GM21786 (cell line): ENCODE measurements at regions not wholly inside any gene's neighbourhood (a gene's known extent, or its start where the extent isn't known, plus 50 kb on each side); places are given as distances from the start of the nearest gene placed in this dataset.

Source experiments
- ATAC-seq: cut with Tn5 transposase; IDR thresholded peaks from one replicate; pipeline ENCODE4 v1.9.1; 2021; ENCODE audit not compliant: unreplicated experiment

DNA sequence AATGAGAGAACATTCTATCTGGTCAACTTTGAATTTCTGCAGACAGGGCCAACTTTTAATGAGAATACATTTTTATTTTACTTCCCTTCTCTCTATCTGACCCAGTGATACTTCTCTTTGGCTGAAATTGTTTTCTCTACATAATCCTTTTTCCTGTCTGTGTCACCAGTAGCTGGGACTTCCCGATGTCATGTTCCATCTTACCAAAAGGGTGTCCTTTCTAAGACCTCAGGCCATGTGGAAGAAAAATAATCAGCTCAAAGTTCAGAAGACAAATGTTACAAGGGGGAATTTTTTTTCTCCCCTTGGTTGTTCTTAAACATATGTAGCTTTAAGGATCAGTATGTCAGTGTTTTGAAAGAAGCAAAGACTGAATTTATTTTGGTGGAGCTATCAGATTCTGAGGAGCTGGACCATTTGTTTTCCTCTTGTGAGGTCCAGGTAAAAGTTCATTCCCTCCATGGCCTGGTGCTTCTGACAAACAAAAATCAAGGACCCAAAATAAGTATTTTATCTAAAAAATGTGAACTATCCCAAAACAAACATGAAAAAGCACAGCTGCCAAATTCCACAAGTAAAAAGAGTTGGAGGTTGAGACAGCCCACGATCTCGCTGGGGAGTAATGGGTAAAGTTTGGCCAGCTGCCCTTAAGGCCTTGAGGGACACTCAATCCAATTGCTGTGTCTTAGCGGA is 859.4 kb upstream of the NR2F2 start:
- no peak for ATAC-seq

DNA sequence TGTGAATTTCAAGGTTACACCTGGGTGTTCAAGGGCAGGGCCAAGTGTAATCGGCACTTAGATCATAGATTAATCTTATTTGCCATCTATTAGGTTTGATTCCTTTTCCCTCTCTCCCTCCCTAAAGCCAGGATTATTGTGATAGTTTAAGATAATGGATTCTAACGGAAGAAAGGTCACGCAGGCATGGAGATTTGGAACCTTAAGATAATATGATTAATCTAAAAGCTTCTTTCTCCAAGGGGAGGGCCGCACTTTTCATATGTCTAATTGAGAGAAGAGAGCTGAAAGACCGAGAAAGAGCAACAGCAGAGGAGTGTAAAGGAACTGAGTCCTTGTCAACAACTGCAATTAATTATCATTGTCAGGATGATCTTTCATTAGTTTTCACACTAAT is 858.8 kb upstream of the NR2F2 start:
- no peak for ATAC-seq

DNA sequence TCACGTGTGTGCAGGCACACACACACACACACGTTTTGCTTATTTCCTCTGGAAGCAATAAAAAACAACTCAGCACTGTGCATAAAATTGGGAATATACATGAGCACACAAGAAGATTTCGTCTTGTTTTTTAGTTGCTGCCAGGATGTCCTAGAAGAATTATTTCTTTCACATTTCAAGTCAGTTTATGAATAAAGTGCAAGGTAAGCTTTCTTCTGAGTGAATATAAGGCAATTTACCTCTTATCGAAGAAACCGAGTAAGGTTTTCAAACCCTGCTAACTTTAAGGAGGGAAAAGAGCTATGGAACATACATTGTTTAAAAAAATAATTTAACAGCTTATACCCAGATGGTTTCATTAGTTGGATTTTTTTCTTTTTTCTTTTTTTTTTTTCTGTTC is 855.4 kb upstream of the NR2F2 start:
- ATAC-seq = no peak

DNA sequence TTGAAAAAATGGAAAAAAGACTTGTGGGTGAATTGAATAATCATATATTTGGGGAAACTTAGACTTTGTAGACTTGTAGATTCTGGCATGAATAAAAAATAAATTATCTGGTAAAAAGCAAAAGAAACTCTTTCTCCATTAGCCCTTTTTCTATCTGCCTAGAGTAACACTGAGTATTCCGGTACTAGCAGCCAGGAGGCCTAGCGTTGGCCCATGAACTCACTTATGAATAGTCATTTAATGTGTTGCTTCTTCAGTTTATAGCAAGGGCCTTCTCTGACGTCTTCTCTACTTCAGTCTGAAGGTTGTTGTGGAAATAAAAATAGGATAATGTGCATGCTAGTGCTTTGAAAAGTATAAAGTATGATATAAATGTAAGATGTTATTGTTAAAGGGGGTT is 851.2 kb upstream of the NR2F2 start:
- ATAC-seq = no peak

DNA sequence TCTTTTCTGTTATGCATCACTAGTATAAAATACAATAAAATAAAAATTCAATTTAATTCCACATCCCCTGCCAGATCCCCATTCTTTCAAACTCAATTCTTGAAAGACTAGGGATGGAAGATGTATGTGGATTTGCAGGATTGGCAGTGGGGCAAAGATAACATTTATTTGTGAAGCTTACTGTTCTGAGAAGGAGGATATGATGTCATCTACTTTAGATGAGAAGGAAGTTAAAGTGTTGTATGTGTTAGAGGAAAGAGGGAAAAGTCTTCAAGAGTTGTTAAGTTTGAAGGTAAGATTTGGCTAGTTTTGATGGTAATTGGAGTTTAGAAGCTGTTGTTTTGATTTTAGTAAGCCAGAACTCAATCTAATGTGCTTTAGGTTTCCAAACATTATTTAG is 845.1 kb upstream of the NR2F2 start:
- ATAC-seq = no peak

DNA sequence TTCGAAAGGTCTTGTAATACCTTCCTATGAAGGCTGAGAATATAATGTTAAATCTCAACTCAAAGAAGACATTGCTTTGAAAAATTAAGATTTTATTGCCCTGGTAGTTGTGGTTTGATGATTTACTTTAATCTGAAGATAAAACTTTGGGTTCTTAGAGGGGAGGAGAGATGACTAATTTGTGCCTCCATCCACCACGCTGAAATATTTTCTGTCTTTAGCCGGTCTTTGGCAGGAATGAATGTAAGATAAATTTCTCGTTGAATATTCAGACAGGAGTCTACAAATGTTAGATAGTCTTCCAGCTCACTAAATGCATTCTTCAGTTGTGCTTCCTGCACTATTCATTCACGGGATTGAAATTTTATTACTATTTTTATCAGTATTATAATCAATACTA is 844.3 kb upstream of the NR2F2 start:
- ATAC-seq = no peak

DNA sequence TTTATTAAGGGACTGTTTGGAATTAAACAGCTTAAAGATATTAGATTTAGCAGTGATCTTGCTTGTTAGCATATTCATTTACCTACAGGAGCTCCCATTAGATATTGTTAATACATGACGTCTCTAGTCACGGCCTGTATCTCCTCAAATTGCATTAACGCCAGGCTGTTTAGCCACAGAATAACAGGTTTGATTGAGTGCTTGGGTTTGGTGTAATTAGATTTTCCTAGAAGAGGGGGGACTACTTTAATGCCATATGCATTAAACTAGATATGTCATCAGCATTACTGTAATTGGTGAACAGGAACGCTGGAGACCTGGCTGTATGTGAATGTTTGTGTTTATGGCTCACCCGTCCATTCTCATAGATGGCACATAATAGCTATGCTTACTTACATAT is 841.4 kb upstream of the NR2F2 start:
- no peak for ATAC-seq

DNA sequence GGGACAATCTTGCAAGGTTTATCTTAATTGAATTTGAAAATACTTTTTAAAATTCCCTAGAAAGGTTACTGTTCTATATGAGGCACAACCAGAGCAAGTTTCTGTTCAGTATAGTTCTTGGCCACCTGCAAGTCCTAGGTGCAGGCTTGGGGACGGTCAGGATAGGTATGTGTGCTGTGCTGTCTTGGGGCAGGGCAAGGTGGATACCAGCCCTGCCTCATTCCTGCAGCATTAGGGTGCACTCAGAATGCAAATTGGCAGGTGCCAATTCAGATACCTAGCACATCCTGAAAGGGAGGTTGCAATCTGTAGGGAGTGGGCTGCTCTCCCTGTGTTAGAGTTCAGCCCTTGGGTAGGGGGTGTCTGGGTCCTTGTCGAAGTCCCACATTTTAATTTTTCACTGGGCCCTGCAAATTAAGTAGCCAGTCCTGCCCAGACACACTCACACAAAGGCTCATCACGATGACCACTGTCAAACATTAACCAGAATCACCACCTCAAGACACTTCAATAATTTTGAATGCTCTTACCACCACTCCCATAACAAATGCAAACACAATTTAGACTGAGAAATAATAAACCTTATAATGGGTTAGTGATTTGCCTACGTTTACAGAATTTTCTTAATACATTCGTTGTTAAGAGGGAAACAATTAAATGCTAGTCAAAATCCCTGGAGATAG is 838.0 kb upstream of the NR2F2 start:
- no peak for ATAC-seq

DNA sequence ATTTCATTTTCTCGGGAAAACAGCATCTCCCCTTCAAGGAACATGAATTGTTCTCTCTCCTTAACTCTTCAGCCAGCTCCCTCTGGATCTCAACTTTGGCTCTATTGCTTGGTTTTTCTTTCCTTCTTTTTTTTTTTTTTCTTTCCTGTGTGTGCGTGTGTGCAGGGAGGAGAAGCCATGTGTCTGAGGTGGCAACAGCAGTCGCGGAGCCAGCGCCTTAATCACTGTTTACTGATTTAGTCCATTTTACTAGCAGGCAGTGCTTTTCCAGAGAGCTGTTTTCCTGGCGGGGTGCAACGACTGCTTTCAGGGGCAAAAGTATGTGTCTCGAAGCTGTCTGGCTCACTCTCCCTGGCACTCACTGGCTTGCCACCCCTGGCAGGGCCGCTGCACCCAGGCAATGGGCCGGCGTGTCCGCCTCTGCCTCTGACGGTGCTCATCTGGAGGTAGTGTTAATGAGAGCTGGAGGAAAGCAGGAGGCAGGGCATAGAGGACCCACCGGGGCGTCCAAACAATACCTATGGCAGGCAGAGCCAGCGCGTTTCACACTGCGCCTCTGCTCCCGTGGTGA is 835.4 kb upstream of the NR2F2 start:
- no peak for ATAC-seq

DNA sequence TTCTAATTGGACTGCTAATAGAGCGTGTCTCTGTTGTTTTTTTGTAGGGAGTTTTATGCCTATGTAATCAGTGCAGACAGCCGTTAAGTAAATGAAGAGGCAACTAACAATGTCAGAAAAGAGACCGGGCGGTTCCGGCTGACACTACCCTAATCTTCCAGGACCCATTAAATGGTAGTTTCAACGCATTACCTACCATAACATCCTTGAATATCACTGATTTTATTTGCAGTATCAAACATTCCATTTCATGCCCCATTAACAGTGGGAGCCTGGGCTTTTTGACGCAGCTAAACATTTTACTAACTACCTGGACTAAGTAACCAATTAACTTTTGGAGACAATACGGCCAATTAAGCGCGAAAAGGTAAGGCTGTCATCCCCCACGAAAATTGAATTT is 832.9 kb upstream of the NR2F2 start:
- ATAC-seq = no peak

DNA sequence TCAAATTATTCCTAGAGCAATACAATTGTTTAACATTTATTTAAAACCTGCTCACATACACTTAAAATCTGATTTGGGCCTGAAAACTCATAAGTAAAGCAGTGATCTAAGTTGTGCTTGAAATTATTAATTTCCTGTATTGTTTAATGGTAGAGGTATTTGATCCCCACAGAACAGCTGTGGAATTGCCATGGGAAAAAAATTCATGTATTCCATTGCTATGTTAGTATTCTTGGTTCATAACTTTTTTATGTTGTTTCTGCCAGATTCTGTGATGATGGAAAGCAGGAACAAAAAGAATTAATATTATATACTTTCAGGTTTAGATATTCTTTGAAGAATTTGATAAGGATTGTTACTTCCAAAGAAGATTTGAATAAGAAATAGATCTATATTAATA is 831.5 kb upstream of the NR2F2 start:
- no peak for ATAC-seq

DNA sequence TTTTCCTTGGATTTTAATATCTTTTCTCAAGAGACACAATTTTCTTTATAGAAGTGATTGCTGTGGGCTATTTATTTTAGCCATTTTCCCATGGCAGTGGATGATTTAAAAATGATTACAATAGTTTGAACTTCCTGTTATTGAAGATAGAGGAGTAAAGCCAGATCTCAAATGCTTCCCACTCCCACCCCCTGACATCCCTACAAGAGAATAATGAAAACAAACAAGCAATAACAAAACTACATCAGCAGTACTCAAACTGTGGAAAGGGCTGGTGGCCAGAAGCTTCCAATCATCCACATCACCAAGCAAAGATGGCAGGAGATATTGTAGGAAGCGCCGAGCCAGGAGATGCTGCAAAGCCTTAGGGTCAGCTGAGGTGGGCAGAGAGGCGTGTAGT is 831.1 kb upstream of the NR2F2 start:
- ATAC-seq = no peak

DNA sequence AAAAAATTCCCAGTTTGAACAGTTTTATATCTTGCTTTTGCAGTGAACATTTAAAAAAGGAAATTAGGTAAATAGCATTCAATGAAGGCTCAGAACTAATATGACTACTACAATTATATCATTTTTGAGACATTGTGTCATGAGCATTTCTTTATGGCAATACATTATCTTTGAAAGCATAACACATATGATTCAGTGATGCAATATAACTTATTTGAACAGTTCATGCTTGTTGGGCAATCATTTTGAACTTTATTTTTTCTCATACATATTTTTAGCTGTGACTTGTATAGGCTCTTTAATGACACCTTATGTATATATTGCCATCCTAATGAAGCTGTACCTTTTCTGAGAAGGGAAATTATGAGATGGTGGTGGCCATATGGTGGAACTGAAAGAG is 828.6 kb upstream of the NR2F2 start:
- ATAC-seq = no peak

DNA sequence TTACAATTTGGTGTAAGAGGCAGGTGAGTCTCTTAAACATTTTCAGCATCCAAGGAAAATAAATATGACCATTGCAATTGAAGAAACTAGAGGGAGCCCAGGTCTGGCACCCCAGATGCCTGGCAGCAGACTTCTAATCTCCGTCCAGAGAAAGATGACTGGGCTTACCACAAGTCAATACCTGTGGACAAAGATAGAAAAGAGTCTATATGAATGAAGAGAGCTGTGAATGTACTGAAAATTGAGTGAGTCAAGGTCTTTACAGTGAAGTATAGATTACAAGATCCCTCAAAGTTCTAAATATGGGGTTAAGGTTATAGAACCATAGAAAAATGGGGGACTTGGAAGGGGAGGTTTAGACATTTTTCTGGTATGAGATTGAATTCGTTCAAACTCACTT is 827.4 kb upstream of the NR2F2 start:
- no peak for ATAC-seq

DNA sequence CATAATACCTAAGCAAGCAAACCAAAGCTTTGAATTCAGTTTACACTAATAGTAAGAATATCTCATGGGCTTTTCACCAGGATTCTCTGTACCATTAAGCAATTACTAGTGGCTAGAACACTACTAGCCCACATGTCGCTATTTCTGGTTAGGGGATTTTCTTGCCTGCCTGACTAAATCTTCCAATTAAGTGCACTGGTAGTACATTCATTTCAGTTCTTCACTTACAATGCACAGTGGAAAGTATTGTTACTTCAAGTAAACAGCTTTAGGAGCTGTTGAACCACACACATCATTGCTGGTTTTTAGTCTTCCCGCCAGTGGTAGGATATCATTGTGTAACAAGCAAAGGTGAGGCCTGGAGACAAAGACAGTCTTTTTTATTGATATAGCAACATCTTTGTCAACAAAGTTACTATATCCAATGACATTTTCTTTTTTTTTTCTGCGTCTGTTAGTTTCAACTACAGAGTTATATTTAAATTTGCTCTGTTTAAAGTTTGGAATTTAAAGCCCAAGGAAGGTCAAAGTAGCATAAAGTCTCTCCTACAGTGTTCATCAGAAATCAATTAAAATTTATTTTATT is 826.8 kb upstream of the NR2F2 start:
- peak; percentile 66 for ATAC-seq

DNA sequence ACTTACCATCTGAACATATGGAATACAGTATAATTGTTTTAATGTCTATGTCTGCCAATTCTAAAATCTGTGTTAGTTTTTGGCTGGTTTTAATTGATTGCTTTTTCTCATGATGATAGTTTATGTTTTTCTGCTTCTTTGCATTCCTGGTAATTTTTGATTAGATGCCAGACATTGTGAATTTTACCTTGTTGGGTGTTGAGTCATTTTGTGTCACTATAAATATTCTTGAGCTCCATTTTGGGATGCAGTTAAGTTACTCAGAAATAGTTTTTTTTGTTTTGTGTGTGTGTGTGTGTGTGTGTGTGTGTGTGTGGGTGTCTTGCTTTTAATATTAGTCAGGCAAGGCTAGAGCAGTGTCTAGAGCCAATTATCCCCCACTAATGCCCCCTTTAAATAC is 818.8 kb upstream of the NR2F2 start:
- ATAC-seq = no peak

DNA sequence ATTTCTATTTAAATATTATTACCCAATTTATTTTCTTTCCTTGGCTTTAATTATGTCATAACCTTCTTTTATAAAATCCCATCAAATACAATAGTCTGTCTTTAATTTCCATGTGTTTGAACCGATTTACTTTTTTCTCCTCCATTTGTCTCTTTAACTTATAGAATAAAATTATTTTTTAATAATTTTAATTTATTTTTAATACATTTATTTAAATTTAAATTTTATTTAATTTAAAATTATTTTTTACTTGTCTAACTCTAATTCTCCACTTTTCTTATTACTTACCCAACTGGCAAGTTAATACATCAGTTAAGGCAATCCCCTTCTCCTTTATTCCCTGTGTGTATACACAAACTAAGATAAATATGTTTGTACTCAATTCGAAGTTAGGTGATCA is 817.6 kb upstream of the NR2F2 start:
- ATAC-seq = no peak

DNA sequence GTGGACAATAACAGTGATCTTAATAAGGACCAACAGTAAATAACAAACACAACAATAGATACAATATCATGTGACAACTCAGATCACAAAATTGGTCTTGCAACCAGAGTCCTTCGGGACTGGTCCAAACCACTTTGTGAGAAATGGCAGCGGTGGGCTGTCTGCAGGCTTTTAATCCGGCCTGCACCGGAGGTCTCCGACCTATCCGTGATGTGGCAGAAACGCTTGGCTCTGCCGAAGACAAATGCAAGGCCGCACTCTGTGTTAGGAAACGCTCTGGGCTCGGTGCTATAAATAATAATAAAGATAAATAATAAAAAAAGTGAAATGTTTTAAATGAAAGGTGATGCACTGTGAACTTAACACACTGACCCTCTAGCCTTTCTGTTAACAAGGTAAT is 810.6 kb upstream of the NR2F2 start:
- ATAC-seq = no peak

DNA sequence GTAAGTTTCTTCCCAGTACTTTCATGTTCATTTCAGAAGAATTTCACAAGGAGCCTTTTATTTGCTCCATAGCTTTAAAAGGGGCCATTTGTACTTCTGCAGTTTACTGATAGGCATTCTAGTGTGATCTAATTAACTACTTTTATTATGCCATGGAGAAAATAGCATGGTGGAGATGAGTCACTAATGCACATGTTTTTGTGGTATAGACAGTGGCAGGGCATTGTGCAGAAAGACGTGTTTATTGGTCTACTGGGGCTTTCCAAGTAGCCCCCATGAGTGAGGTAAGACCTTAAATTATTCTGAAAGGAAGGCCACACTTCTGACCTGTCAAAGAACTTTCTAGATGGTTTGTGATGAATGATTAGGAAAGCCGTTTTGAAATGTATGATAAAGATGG is 810.0 kb upstream of the NR2F2 start:
- ATAC-seq = no peak

DNA sequence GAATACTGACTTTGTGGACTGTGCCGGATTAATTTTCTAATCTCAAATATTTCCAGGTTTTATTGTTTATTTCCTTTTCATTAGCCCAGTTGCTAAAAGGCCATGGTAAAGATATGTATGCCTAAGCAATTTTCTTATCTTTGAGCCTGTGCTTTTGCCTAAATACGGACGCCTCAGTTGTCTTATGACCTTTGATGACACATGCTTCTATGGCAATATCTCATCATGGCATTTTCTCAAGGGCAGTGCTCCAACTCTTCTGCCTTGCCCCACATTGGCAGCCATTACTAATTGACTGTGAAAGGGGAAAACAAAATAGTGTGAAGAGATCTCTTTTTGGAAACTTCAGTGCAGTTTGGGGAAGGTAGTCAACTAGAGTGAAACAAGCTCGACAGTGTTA is 809.6 kb upstream of the NR2F2 start:
- ATAC-seq = no peak

DNA sequence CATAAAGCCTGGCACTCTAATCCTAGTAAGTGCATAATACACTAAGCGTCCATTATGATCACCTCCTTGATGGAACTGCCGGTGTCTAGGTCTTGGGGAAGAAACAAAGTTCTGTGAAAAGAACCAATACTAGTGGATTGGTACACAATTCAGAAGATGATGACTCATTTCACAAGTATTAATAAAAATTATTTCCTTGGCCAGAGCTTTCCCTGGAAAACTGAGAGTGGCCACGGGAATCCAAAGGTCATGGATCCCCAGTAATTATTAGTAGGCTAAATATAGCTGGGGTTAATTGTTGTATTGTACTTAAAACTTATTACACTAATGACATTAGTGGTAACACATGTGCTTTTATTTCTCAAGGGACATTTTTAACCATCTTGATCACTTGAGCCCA is 808.0 kb upstream of the NR2F2 start:
- no peak for ATAC-seq

DNA sequence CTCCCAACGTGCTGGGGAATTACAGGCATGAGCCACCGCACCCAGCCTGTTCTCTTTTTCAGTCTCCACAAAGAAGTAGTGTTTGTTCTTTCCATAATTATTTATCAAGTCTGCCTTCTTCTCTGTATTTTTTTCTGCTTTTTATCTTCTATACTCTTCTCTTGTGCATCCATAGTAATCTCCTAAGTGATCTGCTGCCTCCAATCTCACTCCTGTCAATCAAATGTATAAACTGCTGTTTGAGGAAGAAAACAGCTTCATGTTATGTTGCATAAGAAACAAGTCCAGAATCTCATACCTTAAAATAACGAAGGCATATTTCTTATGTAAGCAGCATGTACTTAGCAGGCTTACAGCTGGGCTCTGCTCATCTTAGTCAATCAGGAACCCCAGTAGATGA is 801.6 kb upstream of the NR2F2 start:
- no peak for ATAC-seq
